ENCODE measurements at regions not wholly inside any gene's neighbourhood (a gene's known extent, or its start where the extent isn't known, plus 50 kb on each side); places are given as distances from the start of the nearest gene placed in this dataset.

DNA sequence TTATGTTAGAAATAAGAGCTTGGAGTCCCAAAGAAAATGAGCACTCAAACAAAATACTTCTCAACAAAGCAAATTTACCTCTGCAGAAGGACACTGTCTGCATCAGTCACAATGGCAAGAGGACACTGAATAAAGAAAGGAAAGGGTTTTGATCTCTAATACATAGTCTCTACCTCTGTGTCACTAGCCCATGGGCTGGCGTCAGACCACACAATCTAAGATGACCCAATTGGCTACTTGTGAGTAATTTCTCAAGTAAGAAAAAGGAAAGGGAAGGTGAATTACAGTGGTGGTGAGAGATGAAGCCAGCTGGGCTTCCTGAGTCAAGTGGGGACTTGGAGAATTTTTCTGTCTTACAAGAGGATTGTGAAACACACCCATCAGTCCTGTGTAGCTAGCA, 257.9 kb upstream of the AMELY start:
- DNase-seq: no peak

DNA sequence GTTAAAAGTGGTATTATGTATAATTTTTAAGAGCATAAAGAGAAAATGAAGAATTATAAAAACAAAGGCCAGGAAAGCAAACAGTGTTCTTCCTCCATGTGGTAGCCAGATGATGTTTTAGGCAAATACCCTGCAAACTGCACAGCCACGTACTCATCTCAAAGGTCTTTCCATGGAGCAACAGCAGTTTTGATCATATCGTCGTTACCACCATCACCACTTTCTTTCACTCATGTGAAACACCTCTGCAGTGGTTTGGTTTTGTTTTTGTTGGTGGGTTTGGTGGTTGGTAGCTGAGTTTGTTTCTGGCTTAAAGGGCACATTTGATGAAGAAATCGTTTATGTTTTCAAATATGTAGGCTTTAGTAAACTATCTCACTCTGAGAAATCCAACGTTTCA, 229.9 kb upstream of the AMELY start:
- DNase-seq: no peak
